ENCODE measurements at regions not wholly inside any gene's neighbourhood (a gene's known extent, or its start where the extent isn't known, plus 50 kb on each side); places are given as distances from the start of the nearest gene placed in this dataset.
"Not testable (repeated sequence)": the region's sequence is repeated elsewhere in the genome, so short reads cannot be mapped to it uniquely, and the experiment has no call there.

GRCh38 chr6:134549854-134550253 is 231.9 kb upstream of the SGK1 start:
- H3K4me3 ChIP-seq (ENCODE audit: low read depth, low read length), result no peak overlapping the region
- TF ChIP-seq CTCF (IDR thresholded peaks at IDR 0.05; ENCODE audit: low read depth, low read length), result no peak

GRCh38 chr6:134546962-134547645 is 229.2 kb upstream of the SGK1 start:
- no peak for TF ChIP-seq CTCF (IDR thresholded peaks at IDR 0.05; ENCODE audit: low read depth, low read length)
- H3K4me3 ChIP-seq (ENCODE audit: low read depth, low read length), result no peak overlapping the region

GRCh38 chr6:134544737-134545136 is 226.8 kb upstream of the SGK1 start:
- TF ChIP-seq CTCF (IDR thresholded peaks at IDR 0.05; ENCODE audit: low read depth, low read length), result no peak
- H3K4me3 ChIP-seq (ENCODE audit: low read depth, low read length), result no peak overlapping the region

- no peak for TF ChIP-seq CTCF (IDR thresholded peaks at IDR 0.05; ENCODE audit: low read depth, low read length)
- no peak overlapping the region for H3K4me3 ChIP-seq (ENCODE audit: low read depth, low read length)
Measured at GRCh38 chr6:134543128-134543527, 225.2 kb upstream of the SGK1 start.

- TF ChIP-seq CTCF (IDR thresholded peaks at IDR 0.05; ENCODE audit: low read depth, low read length), result no peak
- no peak overlapping the region for H3K4me3 ChIP-seq (ENCODE audit: low read depth, low read length)
Measured at GRCh38 chr6:134541001-134541400, 223.1 kb upstream of the SGK1 start.

GRCh38 chr6:134539865-134540323 is 222.0 kb upstream of the SGK1 start:
- H3K4me3 ChIP-seq (ENCODE audit: low read depth, low read length), result no peak overlapping the region
- TF ChIP-seq CTCF (IDR thresholded peaks at IDR 0.05; ENCODE audit: low read depth, low read length), result no peak

- H3K4me3 ChIP-seq (ENCODE audit: low read depth, low read length), result not testable (repeated sequence)
Measured at GRCh38 chr6:134537765-134538164, 219.9 kb upstream of the SGK1 start.

GRCh38 chr6:134537146-134537555 is 219.2 kb upstream of the SGK1 start:
- no peak for TF ChIP-seq CTCF (IDR thresholded peaks at IDR 0.05; ENCODE audit: low read depth, low read length)
- H3K4me3 ChIP-seq (ENCODE audit: low read depth, low read length), result no peak overlapping the region
